SK-N-SH (cell line): ENCODE measurements at regions not wholly inside any gene's neighbourhood (a gene's known extent, or its start where the extent isn't known, plus 50 kb on each side); places are given as distances from the start of the nearest gene placed in this dataset.

Experiments used
- CTCF ChIA-PET: fragments of 300-600, 350-600 bp; formaldehyde crosslinking; extraction: SDS; loops from one replicate; lab custom pipeline; 2021; lab: Yijun Ruan, JAX
- POLR2A ChIA-PET: fragments of 350-600 bp; sonication (Branson Sonifier 250); formaldehyde crosslinking; extraction: SDS; loops from one replicate; lab custom pipeline; 2020; ENCODE audit warnings: antibody characterized with exemption, inconsistent platforms; lab: Yijun Ruan, JAX
- DNase-seq: peaks from one replicate; pipeline ENCODE4 v3.0.0; 2012
- H2AFZ ChIP-seq: fragments of 200-600 bp; sonication (generic); 2 replicates; pipeline ENCODE4 v1.8.1; 2016; ENCODE audit warnings: antibody characterized with exemption, mild to moderate bottlenecking, low read depth
- H3F3A ChIP-seq: fragments of 200-600 bp; sonication (generic); replicated peaks from 2 replicates; pipeline ENCODE3; 2016; ENCODE audit warnings: antibody characterized with exemption, mild to moderate bottlenecking; ENCODE audit not compliant: insufficient read depth
- H3K27ac ChIP-seq, 2 experiments: fragments of 200-500 bp in 1 of 2; fragments of 200-600 bp in 1 of 2; sonication (Bioruptor generic) in 1 of 2; sonication (generic), shearing (Covaris generic) in 1 of 2; 2 replicates each; pipeline versions ENCODE4 v1.5.1 to v1.6.1; 2014 to 2016; ENCODE audit warnings: low read depth in 2 of 2, inconsistent platforms in 1 of 2, low read length in 1 of 2, mild to moderate bottlenecking in 1 of 2, mixed read lengths in 1 of 2
- H3K27me3 ChIP-seq: fragments of 200-600 bp; sonication (generic), shearing (Covaris generic); 2 replicates; pipeline ENCODE4 v1.6.1; 2016; ENCODE audit warnings: mixed run types; ENCODE audit not compliant: insufficient read depth
- H3K36me3 ChIP-seq, 2 experiments: fragments of 200-500 bp in 1 of 2; fragments of 200-600 bp in 1 of 2; sonication (Bioruptor generic) in 1 of 2; sonication (generic) in 1 of 2; replicated peaks in 1 of 2; 2 replicates each; pipeline versions ENCODE3 to v1.5.1; 2014 to 2016; ENCODE audit warnings: low read length in 1 of 2, mild to moderate bottlenecking in 1 of 2; ENCODE audit not compliant: insufficient read depth in 2 of 2, control insufficient read depth in 1 of 2
- H3K4me1 ChIP-seq, 2 experiments: fragments of 200-500 bp in 1 of 2; fragments of 200-600 bp in 1 of 2; sonication (Bioruptor generic) in 1 of 2; sonication (generic), shearing (Covaris generic) in 1 of 2; 2 replicates each; pipeline versions ENCODE4 v1.5.1 to v1.6.1; 2014 to 2016; ENCODE audit warnings: low read depth in 1 of 2, low read length in 1 of 2, mixed run types in 1 of 2; ENCODE audit not compliant: insufficient read depth in 2 of 2, control insufficient read depth in 1 of 2
- H3K4me2 ChIP-seq: fragments of 200-600 bp; sonication (generic), shearing (Covaris generic); 2 replicates; pipeline ENCODE4 v1.6.1; 2017; ENCODE audit warnings: mixed run types
- H3K4me3 ChIP-seq, 2 experiments: fragments of 200-500 bp in 1 of 2; fragments of 200-600 bp in 1 of 2; sonication (Bioruptor generic) in 1 of 2; sonication (generic), shearing (Covaris generic) in 1 of 2; 2 replicates each; pipeline versions ENCODE4 v1.5.1 to v1.8.1; 2014 to 2016; ENCODE audit warnings: low read depth in 2 of 2, inconsistent platforms in 1 of 2, low read length in 1 of 2, mild to moderate bottlenecking in 1 of 2, mixed read lengths in 1 of 2, moderate library complexity in 1 of 2
- H3K79me2 ChIP-seq: fragments of 200-600 bp; sonication (generic); 2 replicates; pipeline ENCODE4 v1.8.1; 2017; ENCODE audit warnings: mild to moderate bottlenecking; ENCODE audit not compliant: insufficient read depth
- H3K9ac ChIP-seq: fragments of 200-600 bp; sonication (generic); 2 replicates; pipeline ENCODE4 v1.6.1; 2017; ENCODE audit warnings: mixed run types
- H3K9me2 ChIP-seq: fragments of 200-600 bp; sonication (generic); 2 replicates; pipeline ENCODE4 v1.6.1; 2017; ENCODE audit warnings: mixed run types
- H3K9me3 ChIP-seq: fragments of 200-600 bp; sonication (generic); 2 replicates; pipeline ENCODE4 v1.6.1; 2017; ENCODE audit warnings: mixed run types, mild to moderate bottlenecking, moderate library complexity
- H4K20me1 ChIP-seq: fragments of 200-600 bp; sonication (generic); 2 replicates; pipeline ENCODE4 v1.6.1; 2017; ENCODE audit warnings: mild to moderate bottlenecking, mixed run types; ENCODE audit not compliant: insufficient read depth
- ELF1 ChIP-seq: IDR thresholded peaks from 2 replicates; pipeline ENCODE4 v1.4.0; 2012
- GABPA ChIP-seq: IDR thresholded peaks from 2 replicates; pipeline ENCODE4 v1.4.0; 2012; ENCODE audit warnings: low read depth, mild to moderate bottlenecking
- GATA2 ChIP-seq: sonication (generic); formaldehyde crosslinking; IDR thresholded peaks from 2 replicates; pipeline ENCODE4 v1.5.0; 2020; ENCODE audit warnings: mild to moderate bottlenecking, missing genetic modification reagents
- IRF3 ChIP-seq: fragments of 150-350 bp; IDR thresholded peaks from 2 replicates; pipeline ENCODE4 v1.6.1; 2016; ENCODE audit warnings: mild to moderate bottlenecking, low read depth, low read length
- NRF1 ChIP-seq: IDR thresholded peaks from 2 replicates; pipeline ENCODE4 v1.6.1; 2012; ENCODE audit warnings: low read depth, mild to moderate bottlenecking, low read length
- POLR2AphosphoS5 ChIP-seq: IDR thresholded peaks from 2 replicates; pipeline ENCODE4 v1.6.1; 2012; ENCODE audit warnings: low read depth, low read length
- RAD21 ChIP-seq: IDR thresholded peaks from 2 replicates; pipeline ENCODE4 v1.6.1; 2012; ENCODE audit warnings: mild to moderate bottlenecking, low read length
- RXRA ChIP-seq: IDR thresholded peaks from 2 replicates; pipeline ENCODE4 v1.4.0; 2012; ENCODE audit warnings: low read depth, mild to moderate bottlenecking, borderline replicate concordance
- SIN3A ChIP-seq: IDR thresholded peaks from 2 replicates; pipeline ENCODE4 v1.6.1; 2012; ENCODE audit warnings: low read depth, mild to moderate bottlenecking, low read length, moderate library complexity, borderline replicate concordance
- SMC3 ChIP-seq: IDR thresholded peaks from 2 replicates; pipeline ENCODE4 v1.6.1; 2012; ENCODE audit warnings: low read depth, low read length, improper control_type of control experiment
- WGBS: methylation state at CpG from one replicate; pipeline ENCODE4 v1.1.6; 2017; ENCODE audit warnings: low lambda C conversion rate; 5-methylcytosine and 5-hydroxymethylcytosine counted together
- TF ChIP-seq, protein P1 (sequence below): IDR thresholded peaks from 2 replicates; pipeline ENCODE4 v1.4.0; 2012; ENCODE audit warnings: low read depth, borderline replicate concordance

DNA sequence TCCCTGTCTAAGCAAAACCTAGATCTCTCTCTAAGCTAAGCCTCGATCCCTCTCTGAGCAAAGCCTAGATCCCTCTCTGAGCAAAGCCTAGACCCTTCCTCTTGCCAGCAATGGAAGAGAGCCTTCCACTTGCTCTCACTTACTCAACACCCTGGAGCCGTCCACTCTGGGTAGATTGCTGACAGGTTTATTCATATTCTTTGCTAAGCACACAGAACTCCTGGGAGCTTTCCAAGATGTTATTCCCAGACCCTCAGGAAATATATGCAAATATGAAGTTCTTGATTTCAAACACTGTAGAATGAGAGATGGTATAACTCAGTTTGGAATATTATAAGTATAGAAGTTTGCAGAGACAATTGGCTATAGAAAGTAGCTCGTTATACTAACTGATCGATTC lies 503.8 kb upstream of the CELF2 start:
- Histone ChIP-seq H3K4me1 (no peaks in the 10 kb centered on the region; a peak in 1 of 4 replicates), H3F3A (no peaks in the 10 kb centered on the region), H3K9ac (no peak overlapping the region), H3K36me3 (no peaks in the 10 kb centered on the region), H3K4me2 (no peak overlapping the region), H3K4me3 (no peak overlapping the region), H3K27me3 (no peaks in the 10 kb centered on the region), H3K9me2 (no peaks in the 10 kb centered on the region), H3K9me3 (no peaks in the 10 kb centered on the region), H3K27ac (no peak overlapping the region), H2AFZ (no peak overlapping the region), H4K20me1 (no peaks in the 10 kb centered on the region), H3K79me2 (no peaks in the 10 kb centered on the region)
- WGBS = 31% methylated on average over 4 of the region's 4 CpGs
- POLR2A ChIA-PET = no interaction called here
- no peak for TF ChIP-seq NRF1
- TF ChIP-seq POLR2AphosphoS5 = no peak
- CTCF ChIA-PET = interaction anchor here (1.2 kb wide), 1 partner anchor 10 kb away, joined by 3 read pairs; no protein-coding TSS in a partner anchor
- DNase-seq = no peak

- CTCF ChIA-PET = no interaction called here
- 48% methylated on average over 3 of the region's 3 CpGs for WGBS
Observed at GRCh38 chr10:10514797-10515196, 502.9 kb upstream of the CELF2 start.

GRCh38 chr10:10515479-10516204 lies 502.0 kb upstream of the CELF2 start:
- no peak overlapping the region for H2AFZ ChIP-seq
- H3K27me3 ChIP-seq = no peaks in the 10 kb centered on the region
- no peak overlapping the region for H3K9ac ChIP-seq
- H3K79me2 ChIP-seq = no peaks in the 10 kb centered on the region
- no peaks in the 10 kb centered on the region for H3K36me3 ChIP-seq
- H3F3A ChIP-seq = no peaks in the 10 kb centered on the region
- POLR2A ChIA-PET = no interaction called here
- CTCF ChIA-PET = no interaction called here
- no peaks in the 10 kb centered on the region for H3K9me2 ChIP-seq
- H3K4me3 ChIP-seq = no peak overlapping the region
- H3K9me3 ChIP-seq = no peaks in the 10 kb centered on the region
- no peak overlapping the region for H3K27ac ChIP-seq
- H4K20me1 ChIP-seq = no peaks in the 10 kb centered on the region
- H3K4me2 ChIP-seq = no peak overlapping the region
- no peaks in the 10 kb centered on the region; a peak in 1 of 4 replicates for H3K4me1 ChIP-seq
- TF ChIP-seq RXRA (no peak), RAD21 (no peak)
- TF ChIP-seq, protein P1, sequence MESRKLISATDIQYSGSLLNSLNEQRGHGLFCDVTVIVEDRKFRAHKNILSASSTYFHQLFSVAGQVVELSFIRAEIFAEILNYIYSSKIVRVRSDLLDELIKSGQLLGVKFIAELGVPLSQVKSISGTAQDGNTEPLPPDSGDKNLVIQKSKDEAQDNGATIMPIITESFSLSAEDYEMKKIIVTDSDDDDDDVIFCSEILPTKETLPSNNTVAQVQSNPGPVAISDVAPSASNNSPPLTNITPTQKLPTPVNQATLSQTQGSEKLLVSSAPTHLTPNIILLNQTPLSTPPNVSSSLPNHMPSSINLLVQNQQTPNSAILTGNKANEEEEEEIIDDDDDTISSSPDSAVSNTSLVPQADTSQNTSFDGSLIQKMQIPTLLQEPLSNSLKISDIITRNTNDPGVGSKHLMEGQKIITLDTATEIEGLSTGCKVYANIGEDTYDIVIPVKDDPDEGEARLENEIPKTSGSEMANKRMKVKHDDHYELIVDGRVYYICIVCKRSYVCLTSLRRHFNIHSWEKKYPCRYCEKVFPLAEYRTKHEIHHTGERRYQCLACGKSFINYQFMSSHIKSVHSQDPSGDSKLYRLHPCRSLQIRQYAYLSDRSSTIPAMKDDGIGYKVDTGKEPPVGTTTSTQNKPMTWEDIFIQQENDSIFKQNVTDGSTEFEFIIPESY = no peak
- 29% methylated on average over 13 of the region's 13 CpGs for WGBS
- no peak for DNase-seq

More at GRCh38 chr10:10514797-10515196, 502.9 kb upstream of the CELF2 start:
- Histone ChIP-seq H2AFZ (no peak overlapping the region), H3K4me1 (no peaks in the 10 kb centered on the region; a peak in 1 of 4 replicates), H3K9me3 (no peaks in the 10 kb centered on the region), H3K9me2 (no peaks in the 10 kb centered on the region), H3K4me3 (no peak overlapping the region), H3K4me2 (no peak overlapping the region), H4K20me1 (no peaks in the 10 kb centered on the region), H3K9ac (no peak overlapping the region), H3K36me3 (no peaks in the 10 kb centered on the region), H3K79me2 (no peaks in the 10 kb centered on the region)
- POLR2A ChIA-PET = no interaction called here
- no peak for TF ChIP-seq GABPA
- TF ChIP-seq ELF1 = no peak
- no peak for TF ChIP-seq SIN3A
- no peak for TF ChIP-seq IRF3
- no peak for TF ChIP-seq GATA2 (CRISPR knock-in tag)
- no peak for TF ChIP-seq POLR2AphosphoS5
- TF ChIP-seq SMC3 = no peak
- TF ChIP-seq, all 33 proteins: peak for 0
- no peak for DNase-seq
- no peak overlapping the region for H3K27ac ChIP-seq
- no peaks in the 10 kb centered on the region for H3F3A ChIP-seq
- no peaks in the 10 kb centered on the region for H3K27me3 ChIP-seq
